GM23338 (cell line): ENCODE measurements at regions not wholly inside any gene's neighbourhood (a gene's known extent, or its start where the extent isn't known, plus 50 kb on each side); places are given as distances from the start of the nearest gene placed in this dataset.

Experiments
- ATAC-seq: fragments of 200-7000 bp; cut with Tn5 transposase; 3 replicates; pipeline ENCODE4 v1.9.1; 2020
- DNase-seq: peaks from one replicate; pipeline ENCODE4 v3.0.0-alpha.2; 2015; ENCODE audit warnings: low spot score
- H2AFZ ChIP-seq: fragments of 200-600 bp; sonication (generic); 2 replicates; pipeline ENCODE4 v1.8.0; 2016; ENCODE audit warnings: antibody characterized with exemption, mild to moderate bottlenecking, moderate library complexity
- H3F3A ChIP-seq: fragments of 200-600 bp; sonication (generic); replicated peaks from 2 replicates; pipeline ENCODE4 v1.8.0; 2017; ENCODE audit warnings: antibody characterized with exemption, mixed run types, low read depth
- H3K27ac ChIP-seq: fragments of 200-600 bp; sonication (generic); 2 replicates; pipeline ENCODE4 v1.6.1; 2016; ENCODE audit warnings: low read depth
- H3K27me3 ChIP-seq: fragments of 200-600 bp; sonication (generic); 2 replicates; pipeline ENCODE4 v1.8.0; 2016; ENCODE audit warnings: mild to moderate bottlenecking, mixed run types, moderate library complexity; ENCODE audit not compliant: insufficient read depth
- H3K36me3 ChIP-seq: fragments of 200-600 bp; sonication (generic); 2 replicates; pipeline ENCODE4 v1.8.0; 2016; ENCODE audit warnings: mild to moderate bottlenecking; ENCODE audit not compliant: insufficient read depth
- H3K4me1 ChIP-seq: fragments of 200-600 bp; sonication (generic); 2 replicates; pipeline ENCODE4 v1.8.0; 2016; ENCODE audit warnings: mild to moderate bottlenecking, moderate library complexity; ENCODE audit not compliant: insufficient read depth
- H3K4me2 ChIP-seq: fragments of 200-600 bp; sonication (generic); 2 replicates; pipeline ENCODE4 v1.7.1; 2017; ENCODE audit warnings: mixed run types
- H3K4me3 ChIP-seq: fragments of 200-600 bp; sonication (generic); 2 replicates; pipeline ENCODE4 v1.6.1; 2016; ENCODE audit warnings: mixed run types
- H3K79me2 ChIP-seq: fragments of 200-600 bp; sonication (generic); replicated peaks from 2 replicates; pipeline ENCODE4 v1.8.0; 2017; ENCODE audit warnings: mild to moderate bottlenecking; ENCODE audit not compliant: insufficient read depth
- H3K9me2 ChIP-seq: fragments of 200-600 bp; sonication (generic); 2 replicates; pipeline ENCODE4 v1.8.0; 2017; ENCODE audit not compliant: insufficient read depth
- H4K20me1 ChIP-seq: fragments of 200-600 bp; sonication (generic); replicated peaks from 2 replicates; pipeline ENCODE4 v1.8.0; 2017; ENCODE audit warnings: mild to moderate bottlenecking; ENCODE audit not compliant: insufficient read depth
- H3K27ac Mint-ChIP-seq: 2 replicates; pipeline ENCODE4 v1.8.0; 2020; ENCODE audit warnings: inconsistent platforms, mild to moderate bottlenecking, moderate library complexity, mixed read lengths
- H3K27me3 Mint-ChIP-seq: 3 replicates; pipeline ENCODE4 v1.8.0; 2022; ENCODE audit warnings: low read depth, mild to moderate bottlenecking, moderate library complexity, mixed read lengths, inconsistent platforms; ENCODE audit not compliant: insufficient read depth, poor library complexity
- H3K36me3 Mint-ChIP-seq: 3 replicates; pipeline ENCODE4 v1.8.0; 2021; ENCODE audit warnings: low read depth, mild to moderate bottlenecking, inconsistent platforms, moderate library complexity, mixed read lengths
- H3K4me1 Mint-ChIP-seq: 3 replicates; pipeline ENCODE4 v1.8.0; 2020; ENCODE audit warnings: mild to moderate bottlenecking, inconsistent platforms, mixed read lengths
- H3K4me3 Mint-ChIP-seq: 3 replicates; pipeline ENCODE4 v1.8.0; 2021; ENCODE audit warnings: moderate library complexity, mild to moderate bottlenecking, inconsistent platforms, mixed read lengths
- H3K9me3 Mint-ChIP-seq: 3 replicates; pipeline ENCODE4 v1.8.0; 2020; ENCODE audit warnings: moderate library complexity, mild to moderate bottlenecking, inconsistent platforms, mixed read lengths
- CREB1 ChIP-seq: fragments of 250-450 bp; sonication (Bioruptor Pico); IDR thresholded peaks from 2 replicates; pipeline ENCODE4 v1.5.0; 2020; ENCODE audit warnings: low read depth, mild to moderate bottlenecking, moderate library complexity
- EZH2 ChIP-seq: fragments of 200-600 bp; sonication (generic); IDR thresholded peaks from one replicate; pipeline ENCODE4 v1.8.0; 2017; ENCODE audit warnings: antibody characterized with exemption, mild to moderate bottlenecking, low read depth; ENCODE audit not compliant: unreplicated experiment
- EZH2phosphoT487 ChIP-seq: fragments of 200-600 bp; sonication (generic); IDR thresholded peaks from one replicate; pipeline ENCODE4 v1.8.1; 2018; ENCODE audit warnings: antibody characterized with exemption; ENCODE audit not compliant: unreplicated experiment
- JUNB ChIP-seq: IDR thresholded peaks from one replicate; pipeline ENCODE4 v1.6.1; 2016; ENCODE audit warnings: antibody characterized with exemption; ENCODE audit not compliant: unreplicated experiment
- NANOG ChIP-seq: IDR thresholded peaks from 2 replicates; pipeline ENCODE4 v1.6.1; 2016; ENCODE audit warnings: antibody characterized with exemption, borderline replicate concordance
- ZNF114 ChIP-seq: fragments of 250-450 bp; sonication (Bioruptor Pico); IDR thresholded peaks from 2 replicates; pipeline ENCODE4 v1.5.0; 2020; ENCODE audit warnings: mild to moderate bottlenecking, moderate library complexity
- ZNF462 ChIP-seq: fragments of 250-450 bp; sonication (Bioruptor Pico); IDR thresholded peaks from 2 replicates; pipeline ENCODE4 v1.5.0; 2020; ENCODE audit warnings: mild to moderate bottlenecking, moderate library complexity
- TF ChIP-seq, protein P1 (sequence below): IDR thresholded peaks from 2 replicates; pipeline ENCODE4 v1.6.1; 2016; ENCODE audit warnings: antibody characterized with exemption

- TF ChIP-seq ZNF462 (CRISPR knock-in tag) = no peak
- TF ChIP-seq CREB1 (CRISPR knock-in tag) = no peak
- TF ChIP-seq, protein P1, sequence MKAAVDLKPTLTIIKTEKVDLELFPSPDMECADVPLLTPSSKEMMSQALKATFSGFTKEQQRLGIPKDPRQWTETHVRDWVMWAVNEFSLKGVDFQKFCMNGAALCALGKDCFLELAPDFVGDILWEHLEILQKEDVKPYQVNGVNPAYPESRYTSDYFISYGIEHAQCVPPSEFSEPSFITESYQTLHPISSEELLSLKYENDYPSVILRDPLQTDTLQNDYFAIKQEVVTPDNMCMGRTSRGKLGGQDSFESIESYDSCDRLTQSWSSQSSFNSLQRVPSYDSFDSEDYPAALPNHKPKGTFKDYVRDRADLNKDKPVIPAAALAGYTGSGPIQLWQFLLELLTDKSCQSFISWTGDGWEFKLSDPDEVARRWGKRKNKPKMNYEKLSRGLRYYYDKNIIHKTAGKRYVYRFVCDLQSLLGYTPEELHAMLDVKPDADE = no peak
These were observed 349.7 kb downstream of the ALG10 start (continued) for GRCh38 chr12:34372003-34372402.

DNA sequence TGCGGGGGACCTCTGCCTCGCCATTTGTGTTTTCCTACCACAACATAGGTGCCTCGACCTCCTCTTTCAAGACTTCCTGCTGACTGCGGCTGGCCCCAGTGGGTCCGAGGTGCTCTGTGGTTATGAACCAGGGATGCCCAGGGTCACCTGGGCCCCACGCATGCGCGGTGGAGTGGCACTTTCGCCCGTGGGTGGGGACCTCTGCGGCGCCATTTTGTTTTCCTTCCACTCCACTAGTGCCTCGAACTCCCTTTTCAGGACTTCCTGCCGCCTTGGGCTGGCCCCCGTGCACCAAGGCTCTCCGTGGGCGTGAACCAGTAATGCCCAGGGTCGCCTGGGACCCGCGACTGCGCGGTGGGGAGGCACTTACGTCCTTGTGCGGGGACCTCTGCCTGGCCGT lies 351.6 kb downstream of the ALG10 start:
- Mint-ChIP-seq H3K27me3 (peaks cover 6% of the 10 kb centered on the region), H3K27ac (no peak overlapping the region), H3K4me3 (no peak overlapping the region), H3K4me1 (no peaks in the 10 kb centered on the region), H3K9me3 (peaks cover 100% of the 10 kb centered on the region), H3K36me3 (peaks cover 8% of the 10 kb centered on the region; the same call in 2 of the 3 replicates)
- H3K4me1 ChIP-seq = no peaks in the 10 kb centered on the region
- H3K9me2 ChIP-seq = no peaks in the 10 kb centered on the region
- H3K79me2 ChIP-seq = no peaks in the 10 kb centered on the region
- no peak overlapping the region for H3K4me3 ChIP-seq
- no peaks in the 10 kb centered on the region for H4K20me1 ChIP-seq
- DNase-seq = no peak
- H3K27me3 ChIP-seq = no peaks in the 10 kb centered on the region
- no peak overlapping the region for H3K27ac ChIP-seq
- no peaks in the 10 kb centered on the region for H3K36me3 ChIP-seq
- no peak overlapping the region for H2AFZ ChIP-seq
- H3K4me2 ChIP-seq = no peak overlapping the region
- ATAC-seq = no peak
- H3F3A ChIP-seq = no peaks in the 10 kb centered on the region
- TF ChIP-seq NANOG (no peak), ZNF462 (CRISPR knock-in tag) (no peak), ZNF114 (no peak), JUNB (no peak), EZH2 (no peak), EZH2phosphoT487 (no peak)
- TF ChIP-seq, protein P1 = no peak
